A673 (cell line): ENCODE measurements at regions not wholly inside any gene's neighbourhood (a gene's known extent, or its start where the extent isn't known, plus 50 kb on each side); places are given as distances from the start of the nearest gene placed in this dataset.
"Not testable (repeated sequence)": the region's sequence is repeated elsewhere in the genome, so short reads cannot be mapped to it uniquely, and the experiment has no call there.

Experiments
- CTCF ChIP-seq: fragments of 300-800, 200-600 bp; sonication (generic); conservative IDR thresholded peaks from 2 replicates; pipeline ENCODE4 v1.5.1; 2017; ENCODE audit warnings: low read depth, mild to moderate bottlenecking, antibody characterized with exemption, low read length, moderate library complexity, mixed read lengths
- EZH2 ChIP-seq: fragments of 200-600 bp; sonication (generic); IDR thresholded peaks from 2 replicates; pipeline ENCODE4 v1.6.1; 2017; ENCODE audit warnings: borderline replicate concordance, low read depth, mild to moderate bottlenecking, mixed read lengths, antibody characterized with exemption, low read length; ENCODE audit not compliant: poor library complexity, severe bottlenecking

- not testable (repeated sequence) for TF ChIP-seq CTCF, EZH2
Measured at GRCh38 chr5:52304816-52305215, 482.9 kb upstream of the ITGA1 start.
